Liver (tissue), 7 donors: ENCODE measurements at regions not wholly inside any gene's neighbourhood (a gene's known extent, or its start where the extent isn't known, plus 50 kb on each side); places are given as distances from the start of the nearest gene placed in this dataset.

Experiments
- DNase-seq: peaks from one replicate; pipeline ENCODE4 v3.0.0-alpha.2; 2017; ENCODE audit warnings: low spot score
- H3K27ac ChIP-seq, 2 donors: one replicate each; pipeline ENCODE4 v1.7.0; 2013; ENCODE audit warnings: inconsistent platforms in 2 of 2, low read length in 2 of 2, control low read depth in 1 of 2, low read depth in 1 of 2, mild to moderate bottlenecking in 1 of 2
- H3K27me3 ChIP-seq, 4 donors: one replicate each; pipeline versions ENCODE4 v1.6.1 to v1.7.0; 2013; ENCODE audit warnings: low read length in 3 of 4, inconsistent platforms in 1 of 4, mild to moderate bottlenecking in 1 of 4, moderate library complexity in 1 of 4; ENCODE audit not compliant: control insufficient read depth in 4 of 4, insufficient read depth in 4 of 4
- H3K36me3 ChIP-seq, 4 donors: one replicate each; pipeline versions ENCODE4 v1.6.1 to v1.7.0; 2013; ENCODE audit warnings: low read length in 3 of 4, mild to moderate bottlenecking in 3 of 4, low read depth in 1 of 4, moderate library complexity in 1 of 4; ENCODE audit not compliant: control insufficient read depth in 4 of 4, insufficient read depth in 3 of 4
- H3K4me1 ChIP-seq, 4 donors: one replicate each; pipeline versions ENCODE4 v1.6.1 to v1.7.0; 2013; ENCODE audit warnings: low read length in 3 of 4, mild to moderate bottlenecking in 3 of 4, moderate library complexity in 1 of 4; ENCODE audit not compliant: control insufficient read depth in 4 of 4, insufficient read depth in 4 of 4
- H3K4me3 ChIP-seq, 3 donors: one replicate each; pipeline versions ENCODE4 v1.6.1 to v1.7.0; 2013; ENCODE audit warnings: low read length in 3 of 3, control low read depth in 1 of 3, low read depth in 1 of 3, mild to moderate bottlenecking in 1 of 3
- H3K9ac ChIP-seq, 2 donors: one replicate each; pipeline ENCODE4 v1.7.0; 2013; ENCODE audit warnings: low read length in 2 of 2, mild to moderate bottlenecking in 2 of 2, moderate library complexity in 2 of 2, control low read depth in 1 of 2, low read depth in 1 of 2
- H3K9me3 ChIP-seq, 4 donors: one replicate each; pipeline versions ENCODE4 v1.6.1 to v1.7.0; 2013; ENCODE audit warnings: low read length in 3 of 4; ENCODE audit not compliant: control insufficient read depth in 4 of 4
- ATF3 ChIP-seq: IDR thresholded peaks from 2 replicates; pipeline ENCODE4 v1.6.1; 2016; ENCODE audit warnings: antibody characterized with exemption
- EGR1 ChIP-seq, 2 donors: IDR thresholded peaks; 2 replicates each; pipeline ENCODE4 v1.6.1; 2016 to 2018; ENCODE audit warnings: antibody characterized with exemption in 2 of 2, low read depth in 2 of 2
- FOXA1 ChIP-seq: IDR thresholded peaks from 2 replicates; pipeline ENCODE4 v1.6.1; 2016; ENCODE audit warnings: antibody characterized with exemption
- FOXA2 ChIP-seq: IDR thresholded peaks from 2 replicates; pipeline ENCODE4 v1.6.1; 2016; ENCODE audit warnings: antibody characterized with exemption
- GABPA ChIP-seq, 2 donors: IDR thresholded peaks in 1 of 2; conservative IDR thresholded peaks in 1 of 2; 2 replicates each; pipeline ENCODE4 v1.6.1; 2016; ENCODE audit warnings: antibody characterized with exemption in 2 of 2, mild to moderate bottlenecking in 1 of 2, moderate library complexity in 1 of 2
- HNF4A ChIP-seq, 2 donors: conservative IDR thresholded peaks; 2 replicates each; pipeline ENCODE4 v1.6.1; 2016; ENCODE audit warnings: antibody characterized with exemption in 2 of 2, mild to moderate bottlenecking in 2 of 2
- HNF4G ChIP-seq: IDR thresholded peaks from 2 replicates; pipeline ENCODE4 v1.6.1; 2016; ENCODE audit warnings: antibody characterized with exemption
- JUND ChIP-seq, 2 donors: IDR thresholded peaks; 2 replicates each; pipeline ENCODE4 v1.6.1; 2016; ENCODE audit warnings: antibody characterized with exemption in 2 of 2
- MAX ChIP-seq: IDR thresholded peaks from 2 replicates; pipeline ENCODE4 v1.6.1; 2016; ENCODE audit warnings: antibody characterized with exemption
- RAD21 ChIP-seq, 2 donors: IDR thresholded peaks; 2 replicates each; pipeline ENCODE4 v1.6.1; 2016; ENCODE audit warnings: antibody characterized with exemption in 2 of 2, mild to moderate bottlenecking in 2 of 2
- RXRA ChIP-seq, 2 donors: IDR thresholded peaks; 2 replicates each; pipeline ENCODE4 v1.6.1; 2017 to 2018; ENCODE audit warnings: antibody characterized with exemption in 2 of 2, mild to moderate bottlenecking in 1 of 2
- SP1 ChIP-seq: IDR thresholded peaks from 2 replicates; pipeline ENCODE4 v1.6.1; 2018; ENCODE audit warnings: antibody characterized with exemption, mild to moderate bottlenecking
- TAF1 ChIP-seq: conservative IDR thresholded peaks from 2 replicates; pipeline ENCODE4 v1.6.1; 2016; ENCODE audit warnings: antibody characterized with exemption, mild to moderate bottlenecking
- YY1 ChIP-seq: IDR thresholded peaks from 2 replicates; pipeline ENCODE4 v1.6.1; 2016; ENCODE audit warnings: antibody characterized with exemption, mild to moderate bottlenecking
- ZBTB33 ChIP-seq: IDR thresholded peaks from 2 replicates; pipeline ENCODE4 v1.6.1; 2016; ENCODE audit warnings: antibody characterized with exemption
- WGBS: extraction: QIAGEN DNeasy Blood & Tissue Kit; methylation state at CpG from one replicate; pipeline ENCODE4 v1.1.7; 2013; 5-methylcytosine and 5-hydroxymethylcytosine counted together
- donor health status: healthy.
- donor health status: healthy.
- donor health status: healthy.
- donor health status: healthy.

- TF ChIP-seq ZBTB33, result no peak
- TF ChIP-seq RXRA (IDR thresholded peaks at IDR 0.05), result no peak
- TF ChIP-seq JUND (IDR thresholded peaks at IDR 0.05), result no peak
- no peak for TF ChIP-seq MAX
- TF ChIP-seq TAF1, result no peak
- TF ChIP-seq HNF4A (conservative IDR thresholded peaks at IDR 0.05), result no peak
- no peak for TF ChIP-seq YY1
- no peak for DNase-seq
- no peak overlapping the region for H3K4me3 ChIP-seq
- no peak overlapping the region for H3K9ac ChIP-seq
- H3K36me3 ChIP-seq, result no peaks in the 10 kb centered on the region
- H3K4me1 ChIP-seq, result no peaks in the 10 kb centered on the region
- no peak overlapping the region for H3K27ac ChIP-seq
- H3K9me3 ChIP-seq, result peaks cover 0 to 16% (median 8%) of the 10 kb centered on the region in 4 donors
- 82% methylated on average over 4 of the region's 4 CpGs for WGBS
- H3K27me3 ChIP-seq, result no peaks in the 10 kb centered on the region
Measured at GRCh38 chr2:122384768-122385333, 629.4 kb downstream of the TSN start.

GRCh38 chr2:122388208-122388607 is 632.8 kb downstream of the TSN start:
- WGBS, result 73% methylated on average over 3 of the region's 3 CpGs
- DNase-seq, result no peak
- no peak overlapping the region for H3K27ac ChIP-seq
- no peaks in the 10 kb centered on the region for H3K4me1 ChIP-seq
- H3K9ac ChIP-seq, result no peak overlapping the region
- peaks cover 0 to 16% (median 8%) of the 10 kb centered on the region in 4 donors for H3K9me3 ChIP-seq
- TF ChIP-seq RAD21 (IDR thresholded peaks at IDR 0.05) (no peak), SP1 (no peak), TAF1 (no peak), EGR1 (IDR thresholded peaks at IDR 0.05; ENCODE audit: low read depth in 2 of 2) (no peak), ATF3 (no peak), YY1 (no peak), RXRA (IDR thresholded peaks at IDR 0.05) (no peak), JUND (IDR thresholded peaks at IDR 0.05) (no peak), ZBTB33 (no peak), GABPA (IDR thresholded peaks at IDR 0.05 in 1 of 2, conservative IDR thresholded peaks at IDR 0.05 in 1 of 2) (no peak), MAX (no peak), FOXA1 (no peak)
- no peaks in the 10 kb centered on the region for H3K27me3 ChIP-seq
- no peak overlapping the region for H3K4me3 ChIP-seq
- no peaks in the 10 kb centered on the region for H3K36me3 ChIP-seq

GRCh38 chr2:122389694-122390093 is 634.2 kb downstream of the TSN start:
- Histone ChIP-seq H3K4me3 (no peak overlapping the region), H3K9me3 (peaks cover 0 to 16% (median 8%) of the 10 kb centered on the region in 4 donors), H3K4me1 (no peaks in the 10 kb centered on the region), H3K9ac (no peak overlapping the region), H3K36me3 (no peaks in the 10 kb centered on the region), H3K27me3 (no peaks in the 10 kb centered on the region), H3K27ac (no peak overlapping the region)
- no peak for DNase-seq
- TF ChIP-seq EGR1 (IDR thresholded peaks at IDR 0.05; ENCODE audit: low read depth in 2 of 2) (no peak), RAD21 (IDR thresholded peaks at IDR 0.05) (no peak), HNF4G (no peak), TAF1 (no peak), RXRA (IDR thresholded peaks at IDR 0.05) (no peak), FOXA2 (no peak), GABPA (IDR thresholded peaks at IDR 0.05 in 1 of 2, conservative IDR thresholded peaks at IDR 0.05 in 1 of 2) (no peak), MAX (no peak), HNF4A (conservative IDR thresholded peaks at IDR 0.05) (no peak)
- WGBS, result 79% methylated on average over 4 of the region's 4 CpGs
